IPS DF 6.9 (cell line): ENCODE measurements at regions not wholly inside any gene's neighbourhood (a gene's known extent, or its start where the extent isn't known, plus 50 kb on each side); places are given as distances from the start of the nearest gene placed in this dataset.
A peak's percentile ranks its signal among the peaks of the same experiment; 100 is the strongest.
"Not testable (repeated sequence)": the region's sequence is repeated elsewhere in the genome, so short reads cannot be mapped to it uniquely, and the experiment has no call there.

Source experiments
- DNase-seq: peaks from one replicate; pipeline ENCODE4 v3.0.0-alpha.2; 2013; ENCODE audit warnings: low read depth, low spot score
- H3K27ac ChIP-seq: one replicate; pipeline ENCODE4 v1.5.1; 2013; ENCODE audit warnings: low read length, control low read depth
- H3K27me3 ChIP-seq: 2 replicates; pipeline ENCODE4 v1.6.1; 2013; ENCODE audit warnings: mild to moderate bottlenecking, low read length; ENCODE audit not compliant: control insufficient read depth, insufficient read depth
- H3K36me3 ChIP-seq: 2 replicates; pipeline ENCODE4 v1.6.1; 2013; ENCODE audit warnings: low read length; ENCODE audit not compliant: control insufficient read depth, insufficient read depth
- H3K4me1 ChIP-seq: 2 replicates; pipeline ENCODE4 v1.6.1; 2013; ENCODE audit warnings: low read length; ENCODE audit not compliant: control insufficient read depth, insufficient read depth
- H3K4me3 ChIP-seq: 2 replicates; pipeline ENCODE4 v1.5.1; 2013; ENCODE audit warnings: mild to moderate bottlenecking, low read length
- H3K9me3 ChIP-seq: 2 replicates; pipeline ENCODE4 v1.6.1; 2013; ENCODE audit warnings: low read length, inconsistent platforms; ENCODE audit not compliant: control insufficient read depth, insufficient read depth
- WGBS: extraction: QIAGEN DNeasy Blood & Tissue Kit; methylation state at CpG from one replicate; pipeline ENCODE4 v1.1.7; 2013; ENCODE audit warnings: mixed read lengths, missing lambda C conversion rate; ENCODE audit not compliant: insufficient read length, insufficient coverage; 5-methylcytosine and 5-hydroxymethylcytosine counted together

DNA sequence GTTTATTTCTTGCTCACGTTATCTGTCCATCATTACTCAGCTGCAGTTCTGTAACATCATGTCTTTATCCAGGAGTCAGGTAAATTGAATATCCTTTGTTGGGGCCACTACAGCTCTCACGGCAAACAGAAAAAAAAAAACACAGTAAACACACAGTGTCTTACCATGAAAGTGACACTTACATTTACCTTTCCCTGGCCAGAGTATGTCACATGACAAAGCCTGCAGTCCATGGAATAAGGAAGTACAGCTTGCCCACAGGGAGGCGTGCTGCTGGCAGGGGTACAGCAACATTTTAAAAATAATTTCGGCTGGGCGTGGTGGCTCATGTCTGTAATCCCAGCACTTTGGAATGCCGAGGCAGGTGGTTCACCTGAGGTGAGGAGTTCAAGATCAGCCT lies 85.7 kb upstream of the HS3ST4 start:
- Histone ChIP-seq H3K4me3 (no peak overlapping the region), H3K36me3 (no peaks in the 10 kb centered on the region), H3K27me3 (no peaks in the 10 kb centered on the region), H3K9me3 (no peaks in the 10 kb centered on the region), H3K4me1 (peaks cover 5% of the 10 kb centered on the region; the same call in 1 of the 2 replicates), H3K27ac (no peak overlapping the region)
- no CpG with 5 or more reads among the region's 6 CpGs for WGBS
- DNase-seq: no peak

DNA sequence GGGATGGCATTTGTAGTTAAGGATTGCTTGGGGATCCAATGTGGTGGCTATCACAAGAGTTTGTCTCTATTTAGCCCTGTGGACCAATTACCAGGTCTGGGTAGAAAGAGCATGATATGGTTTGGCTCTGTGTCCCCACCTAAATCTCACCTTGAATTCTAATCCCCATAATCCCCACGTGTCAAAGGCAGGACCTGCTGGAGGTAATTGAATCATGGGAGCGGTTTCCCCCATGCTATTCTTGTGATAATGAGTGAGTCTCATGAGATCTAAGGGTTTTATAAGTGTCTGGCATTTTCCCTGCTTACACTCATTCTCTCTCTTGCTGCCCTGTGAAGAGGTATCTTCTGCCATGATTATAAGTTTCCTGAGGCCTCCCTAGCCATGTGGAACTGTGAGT lies 86.4 kb upstream of the HS3ST4 start:
- Histone ChIP-seq H3K4me3 (no peak overlapping the region), H3K27me3 (no peaks in the 10 kb centered on the region), H3K9me3 (no peaks in the 10 kb centered on the region), H3K4me1 (peaks cover 5% of the 10 kb centered on the region; the same call in 1 of the 2 replicates), H3K36me3 (no peaks in the 10 kb centered on the region), H3K27ac (no peak overlapping the region)
- no CpG with 5 or more reads among the region's 2 CpGs for WGBS
- DNase-seq: no peak

DNA sequence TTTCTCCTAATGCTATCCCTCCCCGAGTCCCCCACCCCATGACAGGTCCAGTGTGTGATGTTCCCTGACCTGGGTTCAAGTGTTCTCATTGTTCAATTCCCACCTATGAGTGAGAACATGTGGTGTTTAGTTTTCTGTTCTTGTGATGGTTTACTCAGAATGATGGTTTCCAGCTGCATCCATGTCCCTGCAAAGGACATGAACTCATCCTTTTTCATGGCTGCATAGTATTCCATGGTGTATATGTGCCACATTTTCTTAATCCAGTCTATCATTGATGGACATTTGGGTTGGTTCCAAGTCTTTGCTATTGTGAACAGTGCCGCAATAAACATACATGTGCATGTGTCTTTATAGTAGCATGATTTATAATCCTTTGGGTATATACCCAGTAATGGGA lies 90.5 kb upstream of the HS3ST4 start:
- not testable (repeated sequence) for H3K4me1 ChIP-seq, H3K4me3 ChIP-seq, DNase-seq, H3K9me3 ChIP-seq, H3K27me3 ChIP-seq, H3K36me3 ChIP-seq, H3K27ac ChIP-seq
- WGBS: no CpG with 5 or more reads among the region's 2 CpGs

DNA sequence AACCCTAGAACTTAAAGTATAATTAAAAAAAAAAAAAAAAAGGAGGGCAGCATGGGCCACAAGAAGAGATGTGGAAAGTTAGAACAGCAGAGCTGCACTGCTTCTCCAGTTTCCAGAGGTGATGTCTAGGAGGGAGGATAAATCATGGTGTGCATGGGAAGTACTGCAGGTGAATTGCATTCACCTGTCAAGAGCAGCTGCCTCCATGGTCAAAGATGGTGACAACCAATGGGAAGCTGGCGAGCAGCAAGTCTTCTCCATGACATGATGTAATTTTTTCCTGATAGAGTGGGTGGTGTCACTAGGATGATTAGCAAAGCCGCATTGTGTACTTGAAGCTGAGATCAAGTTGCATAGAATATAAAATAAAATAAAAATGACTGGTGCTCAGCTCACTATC lies 95.6 kb upstream of the HS3ST4 start:
- H3K9me3 ChIP-seq: no peaks in the 10 kb centered on the region
- H3K27ac ChIP-seq: no peak overlapping the region
- no peaks in the 10 kb centered on the region for H3K36me3 ChIP-seq
- DNase-seq: no peak
- no peak overlapping the region for H3K4me3 ChIP-seq
- H3K4me1 ChIP-seq: no peaks in the 10 kb centered on the region
- no peaks in the 10 kb centered on the region for H3K27me3 ChIP-seq
- no CpG with 5 or more reads among the region's 2 CpGs for WGBS

DNA sequence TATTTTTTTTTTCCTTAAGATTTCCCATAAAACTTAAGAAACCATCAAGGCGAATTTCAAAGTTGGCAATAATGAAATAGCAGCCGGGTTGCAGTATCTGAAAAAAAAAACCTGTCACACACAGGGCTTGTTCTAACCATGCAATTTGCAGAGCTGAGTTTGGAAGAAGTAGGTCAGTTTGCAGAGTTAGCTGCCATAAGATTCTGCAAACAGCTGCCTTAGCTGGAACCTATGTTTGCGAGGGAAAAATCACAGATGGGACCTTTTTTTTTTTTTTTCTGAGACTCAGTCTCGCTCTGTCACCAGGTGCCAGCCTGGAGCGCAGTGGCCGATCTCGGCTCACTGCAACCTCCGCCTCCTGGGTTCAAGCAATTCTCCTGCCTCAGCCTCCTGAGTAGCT lies 98.5 kb upstream of the HS3ST4 start:
- H3K9me3 ChIP-seq: no peaks in the 10 kb centered on the region
- no peaks in the 10 kb centered on the region for H3K36me3 ChIP-seq
- DNase-seq: no peak
- no peak overlapping the region for H3K4me3 ChIP-seq
- no peaks in the 10 kb centered on the region for H3K4me1 ChIP-seq
- WGBS: no CpG with 5 or more reads among the region's 8 CpGs
- no peak overlapping the region for H3K27ac ChIP-seq
- no peaks in the 10 kb centered on the region for H3K27me3 ChIP-seq

DNA sequence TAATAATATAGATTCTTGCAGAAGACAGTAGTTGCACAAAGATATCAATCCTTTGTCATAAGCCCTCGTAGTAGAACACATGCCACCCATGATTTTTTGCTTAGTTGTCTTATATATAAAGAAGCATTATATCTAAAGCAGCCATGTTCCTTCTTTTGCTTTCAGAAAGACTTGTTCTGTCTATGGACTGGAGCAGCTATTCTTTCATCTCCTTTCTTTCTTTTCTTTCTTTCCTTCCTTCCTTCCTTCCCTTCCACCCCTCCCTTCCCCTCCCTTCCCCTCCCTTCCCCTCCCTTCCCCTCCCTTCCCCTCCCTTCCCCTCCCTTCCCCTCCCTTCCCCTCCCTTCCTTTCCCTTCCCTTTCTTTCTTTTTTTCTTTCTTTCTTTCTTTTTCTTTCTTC lies 104.0 kb upstream of the HS3ST4 start:
- Histone ChIP-seq H3K4me1 (no peaks in the 10 kb centered on the region), H3K27ac (no peak overlapping the region), H3K36me3 (no peaks in the 10 kb centered on the region), H3K9me3 (no peaks in the 10 kb centered on the region), H3K27me3 (no peaks in the 10 kb centered on the region), H3K4me3 (no peak overlapping the region)
- WGBS: no CpG with 5 or more reads among the region's 1 CpG
- no peak for DNase-seq

DNA sequence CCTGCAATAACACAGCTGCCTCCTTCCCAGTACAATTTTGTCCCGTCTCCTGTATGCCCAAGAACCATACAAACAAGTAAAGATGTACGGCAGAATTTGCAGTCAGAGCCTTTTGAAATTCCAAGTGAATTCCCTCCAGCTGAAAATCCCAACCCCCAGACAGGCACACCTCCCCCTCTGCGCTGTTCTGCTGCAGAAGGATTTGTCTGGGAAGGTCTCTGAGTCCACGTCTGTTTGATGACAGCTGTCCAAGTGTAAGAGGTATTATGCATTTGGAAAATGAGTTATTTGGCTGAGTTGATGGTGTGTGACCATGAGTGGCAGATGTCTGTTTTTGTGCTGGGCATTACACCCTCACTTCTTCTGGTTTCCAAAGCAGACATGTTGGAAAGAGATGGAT lies 104.9 kb upstream of the HS3ST4 start:
- WGBS: no CpG with 5 or more reads among the region's 4 CpGs
- no peaks in the 10 kb centered on the region for H3K27me3 ChIP-seq
- no peak overlapping the region for H3K4me3 ChIP-seq
- H3K4me1 ChIP-seq: no peaks in the 10 kb centered on the region
- H3K9me3 ChIP-seq: no peaks in the 10 kb centered on the region
- no peaks in the 10 kb centered on the region for H3K36me3 ChIP-seq
- H3K27ac ChIP-seq: no peak overlapping the region
- DNase-seq: no peak

DNA sequence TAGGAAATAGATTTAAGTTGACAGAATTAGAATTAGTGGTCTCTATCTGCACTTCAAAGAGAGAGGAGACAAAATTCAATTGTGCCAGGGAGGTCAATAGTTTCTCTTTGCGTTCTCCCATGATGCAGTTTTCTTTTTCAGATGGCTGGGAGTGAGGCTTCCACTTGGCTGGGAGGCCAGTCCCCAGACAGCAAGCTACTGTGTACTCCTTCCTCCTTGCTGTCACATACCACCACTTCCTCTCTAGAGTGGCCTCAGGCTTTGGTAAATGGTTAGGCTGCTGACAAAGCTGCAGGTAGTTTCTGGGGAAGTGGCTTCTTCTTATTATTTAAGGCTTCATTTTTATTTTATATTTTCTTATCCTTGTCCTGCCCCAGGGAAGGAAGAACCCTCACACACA lies 106.2 kb upstream of the HS3ST4 start:
- Histone ChIP-seq H3K36me3 (no peaks in the 10 kb centered on the region), H3K27me3 (no peaks in the 10 kb centered on the region), H3K27ac (no peak overlapping the region), H3K9me3 (no peaks in the 10 kb centered on the region), H3K4me1 (no peaks in the 10 kb centered on the region), H3K4me3 (no peak overlapping the region)
- no peak for DNase-seq
- no CpG with 5 or more reads among the region's 1 CpG for WGBS

DNA sequence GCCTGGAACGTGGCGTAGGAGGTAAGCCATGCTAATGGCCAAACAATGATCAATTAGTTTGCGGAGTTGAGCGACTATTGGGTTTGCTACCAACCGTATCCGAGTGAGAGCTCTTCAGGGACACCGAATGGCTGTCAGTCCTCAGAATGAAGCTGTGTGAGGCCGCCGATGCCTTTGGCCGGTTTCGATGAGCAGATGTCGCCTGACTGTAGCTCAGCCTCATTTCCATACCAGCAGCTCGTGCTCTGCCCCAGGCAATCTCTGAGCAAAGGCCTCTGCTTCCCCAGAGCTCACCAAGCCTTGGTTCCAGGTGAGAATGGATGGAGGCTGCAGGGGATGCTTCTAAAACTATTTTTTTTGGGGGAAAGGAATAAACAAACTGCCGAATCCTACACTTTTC lies 111.7 kb upstream of the HS3ST4 start:
- no peaks in the 10 kb centered on the region for H3K36me3 ChIP-seq
- H3K4me1 ChIP-seq: no peaks in the 10 kb centered on the region
- H3K27me3 ChIP-seq: no peaks in the 10 kb centered on the region
- H3K4me3 ChIP-seq: no peak overlapping the region
- DNase-seq: no peak
- WGBS: no CpG with 5 or more reads among the region's 14 CpGs
- H3K9me3 ChIP-seq: no peaks in the 10 kb centered on the region
- H3K27ac ChIP-seq: no peak overlapping the region

DNA sequence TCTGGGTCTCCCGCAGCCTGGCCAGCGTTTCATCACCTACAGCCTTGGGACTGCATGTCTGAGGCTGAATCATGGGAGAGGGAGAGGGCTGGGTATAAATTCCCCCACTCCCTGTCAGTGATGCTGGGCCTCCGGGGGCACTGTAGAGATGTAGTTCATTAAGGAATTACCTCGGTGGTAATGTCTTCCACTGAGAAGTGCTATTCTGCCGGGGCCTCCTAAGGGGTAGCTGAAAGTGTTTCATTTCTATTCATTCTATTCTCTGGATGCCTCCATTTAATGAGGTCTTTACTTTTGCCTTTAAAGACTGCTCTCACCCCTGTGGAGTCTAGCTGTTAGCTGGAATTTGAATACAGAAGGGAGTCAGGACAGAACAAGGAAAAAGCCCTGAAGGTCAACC lies 116.4 kb upstream of the HS3ST4 start:
- peak; percentile 7 for DNase-seq
- no peak overlapping the region for H3K27ac ChIP-seq
- H3K4me3 ChIP-seq: no peak overlapping the region
- no peaks in the 10 kb centered on the region for H3K4me1 ChIP-seq
- WGBS: no CpG with 5 or more reads among the region's 5 CpGs
- no peaks in the 10 kb centered on the region for H3K27me3 ChIP-seq
- H3K36me3 ChIP-seq: no peaks in the 10 kb centered on the region
- no peaks in the 10 kb centered on the region for H3K9me3 ChIP-seq

DNA sequence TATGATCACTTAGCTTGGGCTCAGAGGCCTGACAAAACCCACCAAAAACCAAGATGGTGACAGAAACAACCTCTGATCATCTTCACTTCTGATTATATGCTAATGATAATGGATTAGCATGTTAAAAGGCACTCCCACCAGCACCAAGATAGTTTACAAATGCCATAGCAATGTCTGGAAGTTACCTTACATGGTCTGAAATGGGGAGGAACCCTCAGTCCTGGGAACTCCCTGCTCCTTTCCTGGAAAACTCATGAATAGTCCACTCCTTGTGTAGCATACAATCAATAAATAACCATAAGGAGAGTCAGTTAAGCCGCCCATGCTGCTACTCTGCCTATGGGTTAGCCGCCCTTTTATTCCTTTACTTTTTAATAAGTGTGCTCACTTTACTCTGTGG lies 120.0 kb upstream of the HS3ST4 start:
- no CpG with 5 or more reads among the region's 2 CpGs for WGBS
- Histone ChIP-seq H3K27me3 (no peaks in the 10 kb centered on the region), H3K4me1 (no peaks in the 10 kb centered on the region), H3K9me3 (no peaks in the 10 kb centered on the region), H3K36me3 (no peaks in the 10 kb centered on the region), H3K4me3 (no peak overlapping the region), H3K27ac (no peak overlapping the region)
- no peak for DNase-seq
